Panc1 (cell line): ENCODE measurements at regions not wholly inside any gene's neighbourhood (a gene's known extent, or its start where the extent isn't known, plus 50 kb on each side); places are given as distances from the start of the nearest gene placed in this dataset.

Experiments
- ATAC-seq: fragments of 200-7000 bp; cut with Tn5 transposase; 2 replicates; pipeline ENCODE4 v1.9.1; 2020; ENCODE audit warnings: mild to moderate bottlenecking, moderate library complexity
- BruUV-seq: library from RNA; stranded (reverse); fragments of 400-500 nt; replicated peaks from 2 replicates; lab custom pipeline; 2021; lab: Mats Ljungman, UMichigan
- CTCF ChIA-PET: fragments of 300-600 bp; sonication (Branson Sonifier 250); formaldehyde crosslinking; loops from one replicate; lab custom pipeline; 2022; ENCODE audit warnings: antibody characterized with exemption; lab: Charles Lee
- POLR2A ChIA-PET: fragments of 300-600 bp; sonication (Branson Sonifier 250); formaldehyde crosslinking; loops from one replicate; lab custom pipeline; 2022; ENCODE audit warnings: antibody characterized with exemption; lab: Charles Lee
- DNase-seq: peaks from one replicate; pipeline ENCODE4 v3.0.0-alpha.2; 2010; ENCODE audit warnings: low read depth, low spot score
- H3K27ac ChIP-seq: 2 replicates; pipeline ENCODE4 v1.5.1; 2011; ENCODE audit warnings: mild to moderate bottlenecking, low read length, inconsistent platforms
- H3K27me3 ChIP-seq: fragments of 200-500 bp; sonication (Bioruptor generic); 2 replicates; pipeline ENCODE4 v1.6.0; 2014; ENCODE audit warnings: low read length, inconsistent platforms; ENCODE audit not compliant: control insufficient read depth, insufficient read depth
- H3K36me3 ChIP-seq: fragments of 200-500 bp; sonication (Bioruptor generic); 2 replicates; pipeline ENCODE4 v1.5.1; 2014; ENCODE audit warnings: inconsistent platforms, mild to moderate bottlenecking, low read length, moderate library complexity; ENCODE audit not compliant: control insufficient read depth, insufficient read depth
- H3K4me1 ChIP-seq: 2 replicates; pipeline ENCODE4 v1.5.1; 2011; ENCODE audit warnings: inconsistent platforms, mild to moderate bottlenecking, low read length, moderate library complexity; ENCODE audit not compliant: control insufficient read depth, insufficient read depth
- H3K4me3 ChIP-seq, 2 experiments: 2 replicates each; pipeline ENCODE4 v1.5.1; 2011 to 2012; ENCODE audit warnings: low read depth in 2 of 2, low read length in 2 of 2, mild to moderate bottlenecking in 2 of 2, inconsistent platforms in 1 of 2, moderate library complexity in 1 of 2
- H3K9me3 ChIP-seq: fragments of 200-500 bp; sonication (Bioruptor generic); 2 replicates; pipeline ENCODE4 v1.5.1; 2014; ENCODE audit warnings: low read depth, mild to moderate bottlenecking, inconsistent platforms, low read length, moderate library complexity; ENCODE audit not compliant: control insufficient read depth, insufficient read depth
- POLR2AphosphoS5 ChIP-seq: IDR thresholded peaks from 2 replicates; pipeline ENCODE4 v1.6.1; 2012; ENCODE audit warnings: mild to moderate bottlenecking, low read depth, low read length, moderate library complexity
- REST ChIP-seq, 2 experiments: IDR thresholded peaks; 2 replicates each; pipeline ENCODE4 v1.6.1; 2011 to 2012; ENCODE audit warnings: low read depth in 2 of 2, control low read depth in 1 of 2, low read length in 1 of 2, mild to moderate bottlenecking in 1 of 2, moderate library complexity in 1 of 2; ENCODE audit not compliant: insufficient read depth in 1 of 2
- SIN3A ChIP-seq: IDR thresholded peaks from 2 replicates; pipeline ENCODE4 v1.6.1; 2012; ENCODE audit warnings: low read depth, mild to moderate bottlenecking, low read length, moderate library complexity, borderline replicate concordance; ENCODE audit not compliant: insufficient read depth
- TCF7L2 ChIP-seq: IDR thresholded peaks from 2 replicates; pipeline ENCODE4 v1.6.1; 2011; ENCODE audit warnings: mild to moderate bottlenecking, low read depth, low read length, inconsistent platforms
- in situ Hi-C: cut with HindIII; loops from 2 replicates; pipeline ENCODE4 v1.10.0; 2016; ENCODE audit warnings: low sequenced_read_pairs, low pct_unique_long_range_greater_than_20kb
- intact Hi-C: fragments of 100-400 bp; cut with micrococcal nuclease; formaldehyde crosslinking; loops from one replicate; pipeline ENCODE4 v1.10.0; 2022; ENCODE audit not compliant: unreplicated experiment
- TF ChIP-seq, protein P1 (sequence below): fragments of 450-650 bp; IDR thresholded peaks from 2 replicates; pipeline ENCODE4 v1.5.1; 2017; ENCODE audit warnings: mild to moderate bottlenecking

DNA sequence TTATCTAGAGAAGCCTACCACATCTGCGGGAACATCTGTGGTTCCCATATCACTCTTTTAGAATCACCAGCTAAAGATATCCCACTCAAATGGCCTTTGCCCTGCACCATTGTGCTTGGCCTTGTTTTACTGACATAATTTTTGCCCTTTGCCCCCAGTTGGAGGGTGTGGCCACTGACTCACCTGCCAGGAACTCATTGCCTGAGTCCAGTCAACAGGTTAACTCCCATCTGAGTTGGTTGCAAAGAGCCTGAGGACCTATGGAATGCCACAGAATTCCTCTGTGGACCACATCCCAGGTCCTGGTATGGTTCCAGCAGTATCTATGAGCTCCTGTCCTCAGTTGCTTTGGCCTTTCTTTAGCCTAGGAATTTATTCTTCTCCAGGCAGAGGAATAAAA, 55.7 kb upstream of the PTGR2 start:
- no TSS peak for BruUV-seq
- TF ChIP-seq REST (IDR thresholded peaks at IDR 0.05; ENCODE audit: insufficient read depth in 1 of 2, low read depth in 2 of 2, low read length in 1 of 2) (no peak), SIN3A (no peak), POLR2AphosphoS5 (no peak), TCF7L2 (no peak)
- TF ChIP-seq, protein P1, sequence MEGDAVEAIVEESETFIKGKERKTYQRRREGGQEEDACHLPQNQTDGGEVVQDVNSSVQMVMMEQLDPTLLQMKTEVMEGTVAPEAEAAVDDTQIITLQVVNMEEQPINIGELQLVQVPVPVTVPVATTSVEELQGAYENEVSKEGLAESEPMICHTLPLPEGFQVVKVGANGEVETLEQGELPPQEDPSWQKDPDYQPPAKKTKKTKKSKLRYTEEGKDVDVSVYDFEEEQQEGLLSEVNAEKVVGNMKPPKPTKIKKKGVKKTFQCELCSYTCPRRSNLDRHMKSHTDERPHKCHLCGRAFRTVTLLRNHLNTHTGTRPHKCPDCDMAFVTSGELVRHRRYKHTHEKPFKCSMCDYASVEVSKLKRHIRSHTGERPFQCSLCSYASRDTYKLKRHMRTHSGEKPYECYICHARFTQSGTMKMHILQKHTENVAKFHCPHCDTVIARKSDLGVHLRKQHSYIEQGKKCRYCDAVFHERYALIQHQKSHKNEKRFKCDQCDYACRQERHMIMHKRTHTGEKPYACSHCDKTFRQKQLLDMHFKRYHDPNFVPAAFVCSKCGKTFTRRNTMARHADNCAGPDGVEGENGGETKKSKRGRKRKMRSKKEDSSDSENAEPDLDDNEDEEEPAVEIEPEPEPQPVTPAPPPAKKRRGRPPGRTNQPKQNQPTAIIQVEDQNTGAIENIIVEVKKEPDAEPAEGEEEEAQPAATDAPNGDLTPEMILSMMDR = no peak
- CTCF ChIA-PET = no interaction called here

DNA sequence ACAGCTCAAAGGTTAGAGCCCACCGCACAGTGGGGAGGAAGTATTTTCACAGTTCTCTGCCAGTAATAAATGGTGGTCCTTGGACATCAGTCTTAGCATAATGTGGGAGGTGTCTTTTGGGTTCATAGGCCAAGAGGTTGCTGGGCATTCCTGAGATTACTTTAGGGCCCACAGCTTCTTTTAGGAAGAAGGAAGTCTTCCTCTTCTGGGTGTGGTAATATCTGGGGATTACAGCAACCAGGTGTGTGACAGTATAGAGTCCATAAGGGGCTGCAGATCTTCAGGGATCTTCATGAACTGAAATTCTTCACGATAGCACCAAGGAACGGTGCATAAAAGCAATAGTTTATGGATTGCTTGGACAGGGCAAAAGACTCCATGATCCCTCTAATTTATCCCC, 56.2 kb upstream of the PTGR2 start:
- intact Hi-C loops = no loop called here
- no peaks in the 10 kb centered on the region for H3K36me3 ChIP-seq
- DNase-seq = no peak
- no peaks in the 10 kb centered on the region for H3K9me3 ChIP-seq
- BruUV-seq = no TSS peak
- H3K4me1 ChIP-seq = peaks cover 8% of the 10 kb centered on the region; the same call in 1 of the 2 replicates
- POLR2A ChIA-PET = no interaction called here
- CTCF ChIA-PET = no interaction called here
- no peaks in the 10 kb centered on the region for H3K27me3 ChIP-seq
- TF ChIP-seq REST (IDR thresholded peaks at IDR 0.05; ENCODE audit: insufficient read depth in 1 of 2, low read depth in 2 of 2, low read length in 1 of 2) (no peak), SIN3A (no peak), POLR2AphosphoS5 (no peak), TCF7L2 (no peak)
- TF ChIP-seq, protein P1 = no peak
- peak overlapping the region; percentile 34; the same call in 1 of the 2 replicates for H3K27ac ChIP-seq
- no peak for ATAC-seq
- H3K4me3 ChIP-seq = no peak overlapping the region
- in situ Hi-C loops = no loop called here

More for the DNA sequence above, 55.7 kb upstream of the PTGR2 start:
- H3K27me3 ChIP-seq = no peaks in the 10 kb centered on the region
- H3K4me1 ChIP-seq = peaks cover 7% of the 10 kb centered on the region; the same call in 1 of the 2 replicates
- POLR2A ChIA-PET = no interaction called here
- intact Hi-C loops (no loop called here), in situ Hi-C loops (no loop called here)
- no peak overlapping the region for H3K4me3 ChIP-seq
- DNase-seq = no peak
- H3K27ac ChIP-seq = 0 out of 2 replicates have a peak overlapping the region, but pooled peaks have one; percentile 17
- ATAC-seq = peak; percentile 77
- H3K36me3 ChIP-seq = no peaks in the 10 kb centered on the region
- H3K9me3 ChIP-seq = no peaks in the 10 kb centered on the region
